Astrocyte (in vitro differentiated cells and primary cell): ENCODE measurements at regions not wholly inside any gene's neighbourhood (a gene's known extent, or its start where the extent isn't known, plus 50 kb on each side); places are given as distances from the start of the nearest gene placed in this dataset.
A peak's percentile ranks its signal among the peaks of the same experiment; 100 is the strongest.

ENCODE experiments used
- DNase-seq: peaks from one replicate; pipeline ENCODE4 v3.0.0-alpha.2; 2010; ENCODE audit warnings: low read depth
- FAIRE-seq: peaks from 2 replicates; lab custom pipeline; 2011; peaks lifted over from hg19 to GRCh38; lab: Jason Lieb, UNC
- H2AFZ ChIP-seq: 2 replicates; pipeline ENCODE4 v1.6.0; 2012; ENCODE audit warnings: low read depth, low read length, inconsistent platforms
- H3K27ac ChIP-seq: 2 replicates; pipeline ENCODE4 v1.5.1; 2011; ENCODE audit warnings: low read depth, low read length, inconsistent platforms
- H3K27me3 ChIP-seq: 2 replicates; pipeline ENCODE4 v1.6.0; 2011; ENCODE audit warnings: low read length, inconsistent platforms; ENCODE audit not compliant: insufficient read depth
- H3K36me3 ChIP-seq: 2 replicates; pipeline ENCODE4 v1.5.1; 2011; ENCODE audit warnings: low read length, inconsistent platforms; ENCODE audit not compliant: insufficient read depth
- H3K4me1 ChIP-seq: 2 replicates; pipeline ENCODE4 v1.5.1; 2011; ENCODE audit warnings: low read length, inconsistent platforms; ENCODE audit not compliant: insufficient read depth
- H3K4me2 ChIP-seq: 2 replicates; pipeline ENCODE4 v1.6.0; 2012; ENCODE audit warnings: low read length, inconsistent platforms
- H3K4me3 ChIP-seq: 2 replicates; pipeline ENCODE4 v1.5.1; 2011; ENCODE audit warnings: low read depth, mild to moderate bottlenecking, low read length, inconsistent platforms; ENCODE audit not compliant: insufficient read depth
- H3K79me2 ChIP-seq: 2 replicates; pipeline ENCODE4 v1.6.0; 2012; ENCODE audit warnings: mild to moderate bottlenecking, low read length, inconsistent platforms; ENCODE audit not compliant: insufficient read depth
- H3K9ac ChIP-seq: 2 replicates; pipeline ENCODE4 v1.6.0; 2012; ENCODE audit warnings: mild to moderate bottlenecking, low read length, inconsistent platforms
- H3K9me3 ChIP-seq: 2 replicates; pipeline ENCODE4 v1.5.1; 2012; ENCODE audit warnings: low read depth, mild to moderate bottlenecking, low read length, inconsistent platforms; ENCODE audit not compliant: insufficient read depth
- H4K20me1 ChIP-seq: 2 replicates; pipeline ENCODE4 v1.6.0; 2012; ENCODE audit warnings: low read length, inconsistent platforms; ENCODE audit not compliant: insufficient read depth
- H3K27ac Mint-ChIP-seq: one replicate; pipeline ENCODE4 v1.8.0; 2021; ENCODE audit warnings: mild to moderate bottlenecking, mixed read lengths; ENCODE audit not compliant: unreplicated experiment
- H3K27me3 Mint-ChIP-seq: one replicate; pipeline ENCODE4 v1.8.0; 2021; ENCODE audit warnings: low read depth, mixed read lengths; ENCODE audit not compliant: unreplicated experiment
- H3K36me3 Mint-ChIP-seq: one replicate; pipeline ENCODE4 v1.8.0; 2021; ENCODE audit warnings: low read depth, mixed read lengths; ENCODE audit not compliant: unreplicated experiment
- H3K4me1 Mint-ChIP-seq: one replicate; pipeline ENCODE4 v1.8.0; 2021; ENCODE audit warnings: low read depth, mixed read lengths; ENCODE audit not compliant: unreplicated experiment
- H3K4me3 Mint-ChIP-seq: one replicate; pipeline ENCODE4 v1.8.0; 2021; ENCODE audit warnings: mild to moderate bottlenecking, moderate library complexity, mixed read lengths; ENCODE audit not compliant: unreplicated experiment
- H3K9me3 Mint-ChIP-seq: one replicate; pipeline ENCODE4 v1.8.0; 2021; ENCODE audit warnings: mild to moderate bottlenecking, mixed read lengths; ENCODE audit not compliant: unreplicated experiment
- CTCF ChIP-seq: IDR thresholded peaks from 2 replicates; pipeline ENCODE4 v1.5.1; 2011; ENCODE audit warnings: low read depth, mild to moderate bottlenecking, inconsistent platforms, low read length, moderate library complexity; ENCODE audit not compliant: insufficient read depth
- EZH2 ChIP-seq: IDR thresholded peaks from 2 replicates; pipeline ENCODE4 v1.6.1; 2012; ENCODE audit warnings: mild to moderate bottlenecking, low read length, inconsistent platforms; ENCODE audit not compliant: insufficient read depth

GRCh38 chr1:8084913-8085312 is 58.8 kb upstream of the ERRFI1 start:
- no peaks in the 10 kb centered on the region for H3K27me3 Mint-ChIP-seq
- peaks cover 18% of the 10 kb centered on the region for H3K4me1 Mint-ChIP-seq
- H3K27ac ChIP-seq, result no peak overlapping the region
- no peaks in the 10 kb centered on the region for H3K27me3 ChIP-seq
- no peak for TF ChIP-seq CTCF
- DNase-seq (no peak), FAIRE-seq (no peak)
- H3K9me3 ChIP-seq, result no peaks in the 10 kb centered on the region
- H3K9me3 Mint-ChIP-seq, result no peaks in the 10 kb centered on the region
- H3K4me3 ChIP-seq, result no peak overlapping the region
- peaks cover 22% of the 10 kb centered on the region for H3K4me1 ChIP-seq
- H3K4me2 ChIP-seq, result no peak overlapping the region
- H3K36me3 Mint-ChIP-seq, result peaks cover 4% of the 10 kb centered on the region
- no peaks in the 10 kb centered on the region for H3K36me3 ChIP-seq
- no peaks in the 10 kb centered on the region for H4K20me1 ChIP-seq
- no peaks in the 10 kb centered on the region for H3K79me2 ChIP-seq
- H3K27ac Mint-ChIP-seq, result no peak overlapping the region
- H2AFZ ChIP-seq, result no peak overlapping the region
- no peak overlapping the region for H3K9ac ChIP-seq
- no peak overlapping the region for H3K4me3 Mint-ChIP-seq

- TF ChIP-seq EZH2 (no peak), CTCF (no peak)
- Mint-ChIP-seq H3K9me3 (no peaks in the 10 kb centered on the region), H3K27ac (peak overlapping the region; percentile 8), H3K27me3 (no peaks in the 10 kb centered on the region), H3K4me3 (no peak overlapping the region), H3K4me1 (peaks cover 17% of the 10 kb centered on the region), H3K36me3 (peaks cover 4% of the 10 kb centered on the region)
- FAIRE-seq (no peak), DNase-seq (peak; percentile 64)
- Histone ChIP-seq H2AFZ (peak overlapping the region; percentile 7), H3K9ac (peak overlapping the region; percentile 42), H3K27me3 (no peaks in the 10 kb centered on the region), H3K79me2 (no peaks in the 10 kb centered on the region), H3K9me3 (no peaks in the 10 kb centered on the region), H3K4me1 (peaks cover 18% of the 10 kb centered on the region), H3K36me3 (no peaks in the 10 kb centered on the region), H3K27ac (peak overlapping the region; percentile 48), H4K20me1 (no peaks in the 10 kb centered on the region), H3K4me3 (no peak overlapping the region), H3K4me2 (peak overlapping the region; percentile 28)
Measured at GRCh38 chr1:8083739-8084484, 57.8 kb upstream of the ERRFI1 start.

GRCh38 chr1:8082945-8083344 is 56.8 kb upstream of the ERRFI1 start:
- Mint-ChIP-seq H3K4me1 (peaks cover 26% of the 10 kb centered on the region), H3K27ac (no peak overlapping the region), H3K27me3 (no peaks in the 10 kb centered on the region), H3K36me3 (peaks cover 4% of the 10 kb centered on the region), H3K9me3 (no peaks in the 10 kb centered on the region), H3K4me3 (no peak overlapping the region)
- Histone ChIP-seq H3K36me3 (no peaks in the 10 kb centered on the region), H3K9ac (no peak overlapping the region), H2AFZ (no peak overlapping the region), H3K4me3 (no peak overlapping the region), H3K4me1 (peaks cover 27% of the 10 kb centered on the region), H3K27ac (peak overlapping the region; percentile 48), H3K79me2 (no peaks in the 10 kb centered on the region), H3K27me3 (no peaks in the 10 kb centered on the region), H3K4me2 (no peak overlapping the region), H4K20me1 (no peaks in the 10 kb centered on the region), H3K9me3 (no peaks in the 10 kb centered on the region)
- no peak for TF ChIP-seq CTCF
- no peak for TF ChIP-seq EZH2
- DNase-seq, result peak; percentile 87
- FAIRE-seq, result no peak
